CD4-positive, alpha-beta T cell treated with Interleukin-4 for 4 hours (primary cell): ENCODE measurements at regions not wholly inside any gene's neighbourhood (a gene's known extent, or its start where the extent isn't known, plus 50 kb on each side); places are given as distances from the start of the nearest gene placed in this dataset.
"Not testable (repeated sequence)": the region's sequence is repeated elsewhere in the genome, so short reads cannot be mapped to it uniquely, and the experiment has no call there.

Experiments
- DNase-seq: peaks from one replicate; pipeline ENCODE4 v3.0.0-alpha.2; 2020

GRCh38 chr4:24236532-24236931 is 346.7 kb upstream of the PPARGC1A start:
- DNase-seq = no peak

GRCh38 chr4:24236120-24236519 is 346.3 kb upstream of the PPARGC1A start:
- DNase-seq = no peak

- DNase-seq = no peak
Observed at GRCh38 chr4:24235618-24236017, 345.8 kb upstream of the PPARGC1A start.

- DNase-seq = no peak
Observed at GRCh38 chr4:24234288-24234848, 344.5 kb upstream of the PPARGC1A start.

- no peak for DNase-seq
Observed at GRCh38 chr4:24230955-24231354, 341.1 kb upstream of the PPARGC1A start.

GRCh38 chr4:24229978-24230377 is 340.1 kb upstream of the PPARGC1A start:
- DNase-seq = no peak

- DNase-seq = no peak
Observed at GRCh38 chr4:24228692-24229091, 338.8 kb upstream of the PPARGC1A start.

- no peak for DNase-seq
Observed at GRCh38 chr4:24226667-24227066, 336.8 kb upstream of the PPARGC1A start.

GRCh38 chr4:24226023-24226422 is 336.2 kb upstream of the PPARGC1A start:
- DNase-seq = no peak

GRCh38 chr4:24224446-24224845 is 334.6 kb upstream of the PPARGC1A start:
- no peak for DNase-seq

- DNase-seq = no peak
Observed at GRCh38 chr4:24219209-24219608, 329.4 kb upstream of the PPARGC1A start.

- DNase-seq = no peak
Observed at GRCh38 chr4:24218566-24218965, 328.7 kb upstream of the PPARGC1A start.

- DNase-seq = no peak
Observed at GRCh38 chr4:24214796-24215195, 324.9 kb upstream of the PPARGC1A start.

GRCh38 chr4:24213961-24214360 is 324.1 kb upstream of the PPARGC1A start:
- no peak for DNase-seq

GRCh38 chr4:24212642-24213041 is 322.8 kb upstream of the PPARGC1A start:
- DNase-seq = no peak

GRCh38 chr4:24211856-24212255 is 322.0 kb upstream of the PPARGC1A start:
- DNase-seq = no peak

GRCh38 chr4:24210332-24210902 is 320.6 kb upstream of the PPARGC1A start:
- DNase-seq = no peak

GRCh38 chr4:24209906-24210305 is 320.1 kb upstream of the PPARGC1A start:
- no peak for DNase-seq

GRCh38 chr4:24209131-24209530 is 319.3 kb upstream of the PPARGC1A start:
- no peak for DNase-seq

- no peak for DNase-seq
Observed at GRCh38 chr4:24208691-24209090, 318.8 kb upstream of the PPARGC1A start.

GRCh38 chr4:24204708-24205107 is 314.9 kb upstream of the PPARGC1A start:
- DNase-seq = not testable (repeated sequence)

GRCh38 chr4:24203926-24204325 is 314.1 kb upstream of the PPARGC1A start:
- DNase-seq = no peak

- DNase-seq = no peak
Observed at GRCh38 chr4:24202579-24202978, 312.7 kb upstream of the PPARGC1A start.

GRCh38 chr4:24197955-24198354 is 308.1 kb upstream of the PPARGC1A start:
- DNase-seq = no peak

GRCh38 chr4:24196785-24197184 is 306.9 kb upstream of the PPARGC1A start:
- DNase-seq = no peak
